Hematopoietic multipotent progenitor cell treated with erythropoietin and hydrocortisone succinate and interleukin-3 and kit ligand, for 6 days (in vitro differentiated cells): ENCODE measurements at regions not wholly inside any gene's neighbourhood (a gene's known extent, or its start where the extent isn't known, plus 50 kb on each side); places are given as distances from the start of the nearest gene placed in this dataset.
"Not testable (repeated sequence)": the region's sequence is repeated elsewhere in the genome, so short reads cannot be mapped to it uniquely, and the experiment has no call there.

Source experiments
- DNase-seq: peaks from one replicate; pipeline ENCODE4 v3.0.0-alpha.2; 2015

- DNase-seq = no peak
Measured at GRCh38 chr10:100664316-100665149, 80.8 kb upstream of the PAX2 start.

GRCh38 chr10:100666634-100667033, 78.7 kb upstream of the PAX2 start:
- not testable (repeated sequence) for DNase-seq

- no peak for DNase-seq
Measured at GRCh38 chr10:100669616-100670015, 75.8 kb upstream of the PAX2 start.

GRCh38 chr10:100670368-100670767, 75.0 kb upstream of the PAX2 start:
- DNase-seq = no peak

- peak; percentile 51 for DNase-seq
Measured at GRCh38 chr10:100670828-100671479, 74.4 kb upstream of the PAX2 start.

- DNase-seq = no peak
Measured at GRCh38 chr10:100672199-100672598, 73.2 kb upstream of the PAX2 start.

GRCh38 chr10:100677290-100677945, 68.0 kb upstream of the PAX2 start:
- no peak for DNase-seq

GRCh38 chr10:100679327-100679726, 66.1 kb upstream of the PAX2 start:
- DNase-seq = no peak

- DNase-seq = no peak
Measured at GRCh38 chr10:100683004-100683403, 62.4 kb upstream of the PAX2 start.

- no peak for DNase-seq
Measured at GRCh38 chr10:100683545-100684300, 61.7 kb upstream of the PAX2 start.

- DNase-seq = no peak
Measured at GRCh38 chr10:100684688-100685235, 60.6 kb upstream of the PAX2 start.

- DNase-seq = no peak
Measured at GRCh38 chr10:100685331-100685730, 60.1 kb upstream of the PAX2 start.

GRCh38 chr10:100687143-100688003, 58.0 kb upstream of the PAX2 start:
- DNase-seq = no peak

- no peak for DNase-seq
Measured at GRCh38 chr10:100688201-100688600, 57.2 kb upstream of the PAX2 start.

- DNase-seq = no peak
Measured at GRCh38 chr10:100693821-100694220, 51.6 kb upstream of the PAX2 start.
